Endothelial cell of umbilical vein (primary cell): ENCODE measurements at regions not wholly inside any gene's neighbourhood (a gene's known extent, or its start where the extent isn't known, plus 50 kb on each side); places are given as distances from the start of the nearest gene placed in this dataset.

Source experiments
- BruUV-seq: library from RNA; stranded (reverse); fragments of 400-500 nt; replicated peaks from 2 replicates; lab custom pipeline; 2021; lab: Mats Ljungman, UMichigan
- CTCF ChIA-PET: fragments of 300-600, 350-600 bp; sonication (Branson Sonifier 250); formaldehyde crosslinking; loops from one replicate; lab custom pipeline; 2021; ENCODE audit warnings: antibody characterized with exemption, inconsistent platforms; lab: Charles Lee
- POLR2A ChIA-PET: fragments of 300-600, 350-600 bp; sonication (Branson Sonifier 250); formaldehyde crosslinking; loops from one replicate; lab custom pipeline; 2021; ENCODE audit warnings: antibody characterized with exemption, inconsistent platforms; lab: Charles Lee
- DNase-seq: peaks from one replicate; pipeline ENCODE4 v3.0.0-alpha.2; 2011; ENCODE audit warnings: low read depth, low spot score
- FAIRE-seq: peaks from 2 replicates; lab custom pipeline; 2011; peaks lifted over from hg19 to GRCh38; lab: Jason Lieb, UNC
- H2AFZ ChIP-seq: 2 replicates; pipeline ENCODE4 v1.6.0; 2012; ENCODE audit warnings: low read depth, low read length, control low read depth, inconsistent platforms
- H3K27ac ChIP-seq: 2 replicates; pipeline ENCODE4 v1.5.1; 2011; ENCODE audit warnings: low read depth, mild to moderate bottlenecking, control low read depth, low read length, moderate library complexity; ENCODE audit not compliant: insufficient read depth
- H3K27me3 ChIP-seq, 2 experiments: 2 replicates each; pipeline versions ENCODE4 v1.6.0 to v1.6.1; 2011; ENCODE audit warnings: low read length in 2 of 2, mixed read lengths in 1 of 2; ENCODE audit not compliant: control insufficient read depth in 2 of 2, insufficient read depth in 2 of 2
- H3K36me3 ChIP-seq, 2 experiments: 2 replicates in 1 of 2; 3 replicates in 1 of 2; pipeline ENCODE4 v1.5.1; 2011; ENCODE audit warnings: low read length in 2 of 2, mild to moderate bottlenecking in 1 of 2, moderate library complexity in 1 of 2; ENCODE audit not compliant: control insufficient read depth in 2 of 2, insufficient read depth in 2 of 2; ENCODE audit errors: extremely low read depth in 1 of 2
- H3K4me1 ChIP-seq: 3 replicates; pipeline ENCODE4 v1.5.1; 2011; ENCODE audit warnings: mild to moderate bottlenecking, low read length; ENCODE audit not compliant: control insufficient read depth, insufficient read depth; ENCODE audit errors: extremely low read depth
- H3K4me2 ChIP-seq: 2 replicates; pipeline ENCODE4 v1.6.1; 2011; ENCODE audit warnings: low read length, control low read depth, mixed read lengths; ENCODE audit not compliant: insufficient read depth
- H3K4me3 ChIP-seq, 3 experiments: fragments of 200-600 bp in 1 of 3; sonication (generic), shearing (Covaris generic) in 1 of 3; replicated peaks in 1 of 3; 2 replicates each; pipeline ENCODE4 v1.5.1; 2011 to 2016; ENCODE audit warnings: control low read depth in 3 of 3, low read length in 3 of 3, mild to moderate bottlenecking in 2 of 3, inconsistent platforms in 1 of 3, low read depth in 1 of 3, moderate library complexity in 1 of 3; ENCODE audit not compliant: insufficient read depth in 1 of 3
- H3K79me2 ChIP-seq: 2 replicates; pipeline ENCODE4 v1.6.0; 2012; ENCODE audit warnings: low read length, inconsistent platforms; ENCODE audit not compliant: control insufficient read depth, insufficient read depth
- H3K9ac ChIP-seq: replicated peaks from 2 replicates; pipeline ENCODE3; 2011; ENCODE audit warnings: low read length, control low read depth; ENCODE audit not compliant: insufficient read depth; ENCODE audit errors: extremely low read depth
- H3K9me1 ChIP-seq: replicated peaks from 3 replicates; pipeline ENCODE4 v1.6.0; 2011; ENCODE audit warnings: mild to moderate bottlenecking, low read length; ENCODE audit not compliant: control insufficient read depth, insufficient read depth; ENCODE audit errors: extremely low read depth
- H3K9me3 ChIP-seq: replicated peaks from 2 replicates; pipeline ENCODE4 v1.5.1; 2012; ENCODE audit warnings: low read length, inconsistent platforms; ENCODE audit not compliant: control insufficient read depth, insufficient read depth
- H4K20me1 ChIP-seq: replicated peaks from 2 replicates; pipeline ENCODE3; 2011; ENCODE audit warnings: mild to moderate bottlenecking, low read length; ENCODE audit not compliant: control insufficient read depth, insufficient read depth; ENCODE audit errors: extremely low read depth
- CTCF ChIP-seq, 2 donors: IDR thresholded peaks; 1 replicate in 1 of 2; 2 replicates in 1 of 2; pipeline ENCODE4 v1.5.1; 2011; ENCODE audit warnings: low read length in 2 of 2, mild to moderate bottlenecking in 2 of 2, moderate library complexity in 2 of 2, control low read depth in 1 of 2, inconsistent platforms in 1 of 2, low read depth in 1 of 2; ENCODE audit not compliant: insufficient read depth in 1 of 2; ENCODE audit errors: extremely low read depth in 1 of 2
- EZH2 ChIP-seq: IDR thresholded peaks from 2 replicates; pipeline ENCODE4 v1.6.1; 2012; ENCODE audit warnings: borderline replicate concordance, low read depth, mild to moderate bottlenecking, moderate library complexity, low read length, inconsistent platforms; ENCODE audit not compliant: severe bottlenecking
- FOS ChIP-seq: IDR thresholded peaks from 2 replicates; pipeline ENCODE4 v1.6.1; 2011; ENCODE audit warnings: mild to moderate bottlenecking, low read length, moderate library complexity, borderline replicate concordance; ENCODE audit not compliant: insufficient read depth
- GATA2 ChIP-seq: IDR thresholded peaks from 2 replicates; pipeline ENCODE4 v1.7.0; 2011; ENCODE audit warnings: low read depth, mild to moderate bottlenecking, moderate library complexity, mixed read lengths, low read length; ENCODE audit not compliant: insufficient read length, insufficient read depth
- JUN ChIP-seq: IDR thresholded peaks from 2 replicates; pipeline ENCODE4 v1.6.1; 2011; ENCODE audit warnings: borderline replicate concordance, low read depth; ENCODE audit not compliant: insufficient read length, insufficient read depth
- MAX ChIP-seq: IDR thresholded peaks from 2 replicates; pipeline ENCODE4 v1.6.1; 2011; ENCODE audit not compliant: insufficient read depth, insufficient read length
- MYC ChIP-seq: IDR thresholded peaks from one replicate; pipeline ENCODE4 v1.6.1; 2011; ENCODE audit warnings: mild to moderate bottlenecking, low read depth, low read length
- POLR2A ChIP-seq: IDR thresholded peaks from 2 replicates; pipeline ENCODE4 v1.6.1; 2012; ENCODE audit warnings: low read depth, mild to moderate bottlenecking, control low read depth, low read length
- POLR2AphosphoS5 ChIP-seq: IDR thresholded peaks from 2 replicates; pipeline ENCODE4 v1.6.1; 2012; ENCODE audit warnings: low read depth, mild to moderate bottlenecking, control low read depth, low read length, moderate library complexity; ENCODE audit not compliant: insufficient read depth
- dilution Hi-C: fragments of 300-500 bp; cut with MboI; formaldehyde crosslinking; loops from one replicate; pipeline ENCODE4 v1.15.0; 2019; ENCODE audit warnings: low sequenced_read_pairs; ENCODE audit not compliant: extremely low pct_ligation_motif_present
- intact Hi-C: fragments of 100-400 bp; cut with micrococcal nuclease; formaldehyde crosslinking; loops from one replicate; pipeline ENCODE4 v1.10.0; 2022

- ChIA-PET CTCF (no interaction called here), POLR2A (no interaction called here)
- H3K36me3 ChIP-seq = no peaks in the 10 kb centered on the region
- BruUV-seq = no TSS peak
- no peak overlapping the region for H2AFZ ChIP-seq
- no peaks in the 10 kb centered on the region for H3K4me1 ChIP-seq
- no peak for DNase-seq
- FAIRE-seq = no peak
- TF ChIP-seq CTCF (IDR thresholded peaks at IDR 0.05; ENCODE audit: extremely low read depth in 1 of 2, insufficient read depth in 1 of 2, low read depth in 1 of 2, low read length in 2 of 2) (no peak), POLR2A (no peak), MYC (no peak), EZH2 (no peak)
- H3K27me3 ChIP-seq = no peaks in the 10 kb centered on the region
- H3K9me1 ChIP-seq = no peaks in the 10 kb centered on the region
- H4K20me1 ChIP-seq = no peaks in the 10 kb centered on the region
- no peak overlapping the region for H3K27ac ChIP-seq
- H3K79me2 ChIP-seq = no peaks in the 10 kb centered on the region
- no peak overlapping the region for H3K4me2 ChIP-seq
- no peak overlapping the region for H3K4me3 ChIP-seq
- dilution Hi-C loops = no loop called here
- no peak overlapping the region for H3K9ac ChIP-seq
- H3K9me3 ChIP-seq = no peaks in the 10 kb centered on the region
- intact Hi-C loops = no loop called here
Observed at GRCh38 chrX:47772764-47773163, 63.9 kb upstream of the ZNF81 start.

GRCh38 chrX:47771473-47771872 is 65.2 kb upstream of the ZNF81 start:
- no peaks in the 10 kb centered on the region for H3K27me3 ChIP-seq
- H2AFZ ChIP-seq = no peak overlapping the region
- no peaks in the 10 kb centered on the region for H3K79me2 ChIP-seq
- no peak overlapping the region for H3K4me2 ChIP-seq
- ChIA-PET CTCF (interaction anchor here (0.5 kb wide), 1 partner anchor 432 kb away, joined by 3 read pairs; no protein-coding TSS in a partner anchor), POLR2A (no interaction called here)
- no peak overlapping the region for H3K27ac ChIP-seq
- no peaks in the 10 kb centered on the region for H3K9me1 ChIP-seq
- H3K4me3 ChIP-seq = no peak overlapping the region
- dilution Hi-C loops (no loop called here), intact Hi-C loops (no loop called here)
- DNase-seq (no peak), FAIRE-seq (no peak)
- H3K36me3 ChIP-seq = no peaks in the 10 kb centered on the region
- H3K9ac ChIP-seq = no peak overlapping the region
- H3K9me3 ChIP-seq = no peaks in the 10 kb centered on the region
- H4K20me1 ChIP-seq = no peaks in the 10 kb centered on the region
- TF ChIP-seq MYC (no peak), POLR2A (no peak), GATA2 (no peak), MAX (no peak), JUN (no peak), EZH2 (no peak), POLR2AphosphoS5 (no peak), CTCF (IDR thresholded peaks at IDR 0.05; ENCODE audit: extremely low read depth in 1 of 2, insufficient read depth in 1 of 2, low read depth in 1 of 2, low read length in 2 of 2) (no peak), FOS (no peak)
- BruUV-seq = no TSS peak
- no peaks in the 10 kb centered on the region for H3K4me1 ChIP-seq
